ENCODE measurements at regions not wholly inside any gene's neighbourhood (a gene's known extent, or its start where the extent isn't known, plus 50 kb on each side); places are given as distances from the start of the nearest gene placed in this dataset.

GRCh38 chr22:49196046-49196511 is 631.6 kb downstream of the BRD1 start:
- Histone ChIP-seq H3K9ac (ENCODE audit: insufficient read depth, low read depth, low read length) (no peak overlapping the region), H3K4me2 (ENCODE audit: low read depth, low read length) (no peak overlapping the region), H3K9me3 (ENCODE audit: low read length) (no peaks in the 10 kb centered on the region), H4K20me1 (ENCODE audit: insufficient read depth, low read length) (no peaks in the 10 kb centered on the region), H3K27ac (ENCODE audit: extremely low read length, insufficient read depth, low read length) (no peak overlapping the region), H3K4me1 (ENCODE audit: insufficient read depth, low read length) (no peaks in the 10 kb centered on the region), H2AFZ (ENCODE audit: low read length) (no peak overlapping the region), H3K27me3 (ENCODE audit: control insufficient read depth in 1 of 2, insufficient read depth in 2 of 2, low read length in 2 of 2) (peaks cover 5 to 58% of the 10 kb centered on the region in 2 experiments), H3K4me3 (replicated peaks in 1 of 3; ENCODE audit: insufficient read depth in 1 of 3, low read depth in 2 of 3, low read length in 3 of 3) (no peak overlapping the region), H3K79me2 (ENCODE audit: insufficient read depth, low read length) (no peaks in the 10 kb centered on the region), H3K36me3 (replicated peaks in 1 of 2; ENCODE audit: control insufficient read depth in 1 of 2, insufficient read depth in 2 of 2, low read length in 2 of 2) (no peaks in the 10 kb centered on the region)
- WGBS (ENCODE audit: low lambda C conversion rate): 10% methylated on average over 2 of the region's 13 CpGs
- in situ Hi-C loops (cut with HindIII; ENCODE audit: extremely low pct_ligation_motif_present, low pct_unique_long_range_greater_than_20kb): no loop called here
- intact Hi-C loops (cut with micrococcal nuclease; ENCODE audit: unreplicated experiment): no loop called here
- ATAC-seq: no peak
- CTCF ChIA-PET (ENCODE audit: low intra/inter-chr PET ratio, low total read pairs): no interaction called here
- BruUV-seq (replicated peaks): no TSS peak
- TF ChIP-seq ZNF746 (CRISPR knock-in tag; IDR thresholded peaks at IDR 0.05): no peak
- TF ChIP-seq MLLT10 (CRISPR knock-in tag; IDR thresholded peaks at IDR 0.05): no peak
- TF ChIP-seq MIXL1 (CRISPR knock-in tag; IDR thresholded peaks at IDR 0.05): no peak
- no peak for TF ChIP-seq DNMT3B (CRISPR knock-in tag; conservative IDR thresholded peaks at IDR 0.05)
- no peak for TF ChIP-seq PPARG (CRISPR knock-in tag; conservative IDR thresholded peaks at IDR 0.05)
- no peak for TF ChIP-seq BATF2 (CRISPR knock-in tag; IDR thresholded peaks at IDR 0.05)
- TF ChIP-seq TEAD2 (CRISPR knock-in tag; IDR thresholded peaks at IDR 0.05): no peak
- TF ChIP-seq DZIP1 (CRISPR knock-in tag; IDR thresholded peaks at IDR 0.05): no peak
- no peak for TF ChIP-seq TBX2 (CRISPR knock-in tag; IDR thresholded peaks at IDR 0.05; ENCODE audit: borderline replicate concordance)
- TF ChIP-seq HMGXB4 (CRISPR knock-in tag; IDR thresholded peaks at IDR 0.05; ENCODE audit: borderline replicate concordance in 1 of 2, low read depth in 1 of 2): no peak
- TF ChIP-seq PBX3 (CRISPR knock-in tag; IDR thresholded peaks at IDR 0.05; ENCODE audit: borderline replicate concordance): no peak
- TF ChIP-seq SCMH1 (CRISPR knock-in tag; IDR thresholded peaks at IDR 0.05; ENCODE audit: borderline replicate concordance): no peak
- no peak for TF ChIP-seq ZNF672 (CRISPR knock-in tag; IDR thresholded peaks at IDR 0.05)
- no peak for TF ChIP-seq TP53 (CRISPR knock-in tag; conservative IDR thresholded peaks at IDR 0.05)
- no peak for TF ChIP-seq ESRRA (CRISPR knock-in tag; IDR thresholded peaks at IDR 0.05; ENCODE audit: low read depth)
- no peak for TF ChIP-seq PHF8 (CRISPR knock-in tag; IDR thresholded peaks at IDR 0.05)
- no peak for TF ChIP-seq ZNF446 (CRISPR knock-in tag; IDR thresholded peaks at IDR 0.05)
- no peak for TF ChIP-seq FOXP4 (CRISPR knock-in tag; IDR thresholded peaks at IDR 0.05)
- no peak for TF ChIP-seq ZSCAN25 (CRISPR knock-in tag; IDR thresholded peaks at IDR 0.05)
- no peak for FAIRE-seq
- POLR2A ChIA-PET: no interaction called here
- DNase-seq (ENCODE audit: low spot score): no peak

Measured in HepG2 (cell line).